H9 (cell line): ENCODE measurements at regions not wholly inside any gene's neighbourhood (a gene's known extent, or its start where the extent isn't known, plus 50 kb on each side); places are given as distances from the start of the nearest gene placed in this dataset.

Source experiments
- DNase-seq: peaks from one replicate; pipeline ENCODE4 v3.0.0-alpha.2; 2017
- H2AFZ ChIP-seq: one replicate; pipeline ENCODE4 v1.6.1; 2013; ENCODE audit warnings: mild to moderate bottlenecking, low read length, control low read depth, moderate library complexity
- H2AK5ac ChIP-seq: 2 replicates; pipeline ENCODE4 v1.6.1; 2013; ENCODE audit warnings: low read length, control low read depth, mixed read lengths; ENCODE audit not compliant: insufficient read length
- H2BK120ac ChIP-seq: one replicate; pipeline ENCODE4 v1.6.1; 2013; ENCODE audit warnings: low read depth, mild to moderate bottlenecking, low read length, control low read depth, inconsistent platforms; ENCODE audit not compliant: poor library complexity, severe bottlenecking
- H2BK12ac ChIP-seq: 2 replicates; pipeline ENCODE4 v1.6.1; 2013; ENCODE audit warnings: low read length, control low read depth, mixed read lengths, low read depth; ENCODE audit not compliant: insufficient read length
- H2BK15ac ChIP-seq: 2 replicates; pipeline ENCODE4 v1.6.1; 2013; ENCODE audit warnings: low read depth, low read length, control low read depth
- H2BK20ac ChIP-seq: one replicate; pipeline ENCODE4 v1.6.1; 2013; ENCODE audit warnings: low read depth, mild to moderate bottlenecking, low read length, control low read depth, inconsistent platforms; ENCODE audit not compliant: poor library complexity, severe bottlenecking
- H2BK5ac ChIP-seq: 2 replicates; pipeline ENCODE4 v1.6.1; 2013; ENCODE audit warnings: low read length, control low read depth, mixed read lengths; ENCODE audit not compliant: insufficient read length
- H3K14ac ChIP-seq: 2 replicates; pipeline ENCODE4 v1.6.1; 2013; ENCODE audit warnings: low read length, control low read depth; ENCODE audit not compliant: insufficient read depth
- H3K18ac ChIP-seq: 2 replicates; pipeline ENCODE4 v1.6.1; 2013; ENCODE audit warnings: low read depth, mild to moderate bottlenecking, mixed read lengths, low read length, control low read depth; ENCODE audit not compliant: insufficient read length
- H3K23ac ChIP-seq: 2 replicates; pipeline ENCODE4 v1.6.1; 2013; ENCODE audit warnings: low read length, control low read depth, mixed read lengths, low read depth; ENCODE audit not compliant: insufficient read length
- H3K23me2 ChIP-seq: 2 replicates; pipeline ENCODE4 v1.6.1; 2013; ENCODE audit warnings: low read depth, mild to moderate bottlenecking, mixed read lengths, low read length, control low read depth; ENCODE audit not compliant: insufficient read length, poor library complexity, severe bottlenecking
- H3K27ac ChIP-seq: 2 replicates; pipeline ENCODE4 v1.5.1; 2013; ENCODE audit warnings: low read length, control low read depth, mixed read lengths, low read depth; ENCODE audit not compliant: insufficient read length
- H3K27me3 ChIP-seq: 2 replicates; pipeline ENCODE4 v1.6.1; 2013; ENCODE audit warnings: low read length, control low read depth, inconsistent platforms; ENCODE audit not compliant: insufficient read depth
- H3K4ac ChIP-seq: 2 replicates; pipeline ENCODE4 v1.6.1; 2013; ENCODE audit warnings: low read depth, mild to moderate bottlenecking, control low read depth, inconsistent platforms, low read length, moderate library complexity
- H3K4me1 ChIP-seq: 2 replicates; pipeline ENCODE4 v1.6.1; 2013; ENCODE audit warnings: low read length, control low read depth, inconsistent platforms; ENCODE audit not compliant: insufficient read depth
- H3K4me2 ChIP-seq: 2 replicates; pipeline ENCODE4 v1.6.1; 2013; ENCODE audit warnings: low read length, control low read depth, mixed read lengths; ENCODE audit not compliant: insufficient read length, insufficient read depth
- H3K56ac ChIP-seq: 2 replicates; pipeline ENCODE4 v1.6.1; 2013; ENCODE audit warnings: low read depth, mild to moderate bottlenecking, mixed read lengths, low read length, control low read depth; ENCODE audit not compliant: insufficient read length
- H3K79me1 ChIP-seq: 2 replicates; pipeline ENCODE4 v1.6.1; 2013; ENCODE audit warnings: low read depth, mild to moderate bottlenecking, moderate library complexity, low read length, control low read depth, inconsistent platforms; ENCODE audit not compliant: insufficient read depth, poor library complexity, severe bottlenecking
- H3K79me2 ChIP-seq: 2 replicates; pipeline ENCODE4 v1.6.1; 2013; ENCODE audit warnings: low read length, control low read depth, inconsistent platforms; ENCODE audit not compliant: insufficient read depth
- H3K9ac ChIP-seq: 2 replicates; pipeline ENCODE4 v1.6.1; 2013; ENCODE audit warnings: low read length, control low read depth, mixed read lengths; ENCODE audit not compliant: insufficient read length; ENCODE audit errors: extremely low read depth
- H3K9me3 ChIP-seq: one replicate; pipeline ENCODE4 v1.6.1; 2013; ENCODE audit warnings: low read depth, low read length, inconsistent platforms; ENCODE audit not compliant: control insufficient read depth
- H3T11ph ChIP-seq: one replicate; pipeline ENCODE4 v1.6.1; 2013; ENCODE audit warnings: mild to moderate bottlenecking, low read length, control low read depth, inconsistent platforms
- H4K20me1 ChIP-seq: one replicate; pipeline ENCODE4 v1.6.1; 2013; ENCODE audit not compliant: control insufficient read depth, insufficient read length, insufficient read depth
- H4K5ac ChIP-seq: 2 replicates; pipeline ENCODE4 v1.6.1; 2013; ENCODE audit warnings: low read depth, mild to moderate bottlenecking, mixed read lengths, low read length, control low read depth; ENCODE audit not compliant: insufficient read length
- H4K8ac ChIP-seq: replicated peaks from 2 replicates; pipeline ENCODE4 v1.6.1; 2013; ENCODE audit warnings: low read length, control low read depth, mixed read lengths, low read depth; ENCODE audit not compliant: insufficient read length
- H4K91ac ChIP-seq: 2 replicates; pipeline ENCODE4 v1.6.1; 2013; ENCODE audit warnings: low read depth, mild to moderate bottlenecking, moderate library complexity, mixed read lengths, low read length, control low read depth; ENCODE audit not compliant: insufficient read length
- H3K27ac Mint-ChIP-seq, 3 experiments: 2 replicates in 2 of 3; 3 replicates in 1 of 3; pipeline ENCODE4 v1.8.0; 2020 to 2021; ENCODE audit warnings: mixed read lengths in 3 of 3, mild to moderate bottlenecking in 1 of 3, moderate library complexity in 1 of 3
- H3K27me3 Mint-ChIP-seq: 2 replicates; pipeline ENCODE4 v1.8.0; 2021; ENCODE audit warnings: low read depth, mild to moderate bottlenecking, moderate library complexity, mixed read lengths
- H3K36me3 Mint-ChIP-seq, 3 experiments: 2 replicates in 2 of 3; 3 replicates in 1 of 3; pipeline ENCODE4 v1.8.0; 2020 to 2021; ENCODE audit warnings: low read depth in 3 of 3, mixed read lengths in 3 of 3; ENCODE audit not compliant: insufficient read depth in 1 of 3
- H3K4me1 Mint-ChIP-seq, 2 experiments: 2 replicates each; pipeline ENCODE4 v1.8.0; 2020; ENCODE audit warnings: mixed read lengths in 2 of 2
- H3K4me3 Mint-ChIP-seq, 2 experiments: 2 replicates in 1 of 2; 3 replicates in 1 of 2; pipeline ENCODE4 v1.8.0; 2020 to 2021; ENCODE audit warnings: mild to moderate bottlenecking in 2 of 2, mixed read lengths in 2 of 2, moderate library complexity in 1 of 2
- H3K9me3 Mint-ChIP-seq, 2 experiments: 2 replicates in 1 of 2; 3 replicates in 1 of 2; pipeline ENCODE4 v1.8.0; 2020; ENCODE audit warnings: mild to moderate bottlenecking in 2 of 2, mixed read lengths in 2 of 2, moderate library complexity in 1 of 2
- CTCF ChIP-seq: fragments of 200-600 bp; sonication (generic); conservative IDR thresholded peaks from 3 replicates; pipeline ENCODE4 v1.8.0; 2021; ENCODE audit warnings: antibody characterized with exemption, mild to moderate bottlenecking
- WGBS: extraction: QIAGEN DNeasy Blood & Tissue Kit; methylation state at CpG from one replicate; pipeline ENCODE4 v1.1.7; 2013; ENCODE audit warnings: missing lambda C conversion rate, low lambda C conversion rate, mixed read lengths; ENCODE audit not compliant: insufficient read length; ENCODE audit errors: extremely low coverage; 5-methylcytosine and 5-hydroxymethylcytosine counted together

- no peak overlapping the region for H3K18ac ChIP-seq
- no peak overlapping the region for H3T11ph ChIP-seq
- peaks cover 0 to 6% of the 10 kb centered on the region in 2 experiments; a peak in 2 of 4 replicates for H3K4me1 Mint-ChIP-seq
- no peak overlapping the region for H4K91ac ChIP-seq
- no peak overlapping the region for H3K14ac ChIP-seq
- H4K5ac ChIP-seq: no peak overlapping the region
- H3K23ac ChIP-seq: no peak overlapping the region
- H2AK5ac ChIP-seq: no peak overlapping the region
- no peaks in the 10 kb centered on the region for H3K79me2 ChIP-seq
- H3K9me3 ChIP-seq: peaks cover 20% of the 10 kb centered on the region
- no peak overlapping the region for H2AFZ ChIP-seq
- H3K27me3 Mint-ChIP-seq: no peaks in the 10 kb centered on the region; the same call in 1 of the 2 replicates
- no peaks in the 10 kb centered on the region for H4K20me1 ChIP-seq
- no peaks in the 10 kb centered on the region for H3K4me1 ChIP-seq
- no peak overlapping the region for H2BK12ac ChIP-seq
- H3K27ac ChIP-seq: no peak overlapping the region
- H3K36me3 Mint-ChIP-seq: peaks cover 0 to 2% (median 0%) of the 10 kb centered on the region in 3 experiments; a peak in 2 of 7 replicates
- no peak for TF ChIP-seq CTCF
- H3K23me2 ChIP-seq: no peaks in the 10 kb centered on the region
- no CpG with 5 or more reads among the region's 1 CpG for WGBS
- H2BK15ac ChIP-seq: no peak overlapping the region
- H2BK120ac ChIP-seq: no peak overlapping the region
- no peak for DNase-seq
- H3K56ac ChIP-seq: no peak overlapping the region
- no peak overlapping the region for H3K27ac Mint-ChIP-seq
- no peak overlapping the region for H4K8ac ChIP-seq
- no peak overlapping the region for H2BK20ac ChIP-seq
- peaks cover 67% of the 10 kb centered on the region in 2 experiments for H3K9me3 Mint-ChIP-seq
- H3K27me3 ChIP-seq: no peaks in the 10 kb centered on the region
- no peak overlapping the region for H2BK5ac ChIP-seq
- no peak overlapping the region for H3K4me3 Mint-ChIP-seq
- H3K9ac ChIP-seq: no peak overlapping the region
- no peaks in the 10 kb centered on the region for H3K79me1 ChIP-seq
- no peak overlapping the region for H3K4me2 ChIP-seq
- no peak overlapping the region for H3K4ac ChIP-seq
Observed at GRCh38 chrX:149222040-149222439, 283.1 kb downstream of the IDS start.
